Activated T-cell treated with anti-CD3 and anti-CD28 coated beads, Interleukin-2, amount 50 U/mL, for 4 hours (primary cell): ENCODE measurements at regions not wholly inside any gene's neighbourhood (a gene's known extent, or its start where the extent isn't known, plus 50 kb on each side); places are given as distances from the start of the nearest gene placed in this dataset.

Experiments used
- ATAC-seq, 2 donors: fragments of 200-7000 bp; cut with Tn5 transposase; one replicate each; pipeline ENCODE4 v1.10.0; 2021
- DNase-seq: peaks from one replicate; pipeline ENCODE4 v3.0.0-alpha.2; 2020
- H3K27me3 Mint-ChIP-seq: one replicate; pipeline ENCODE4 v1.8.0; 2021; ENCODE audit warnings: low read depth, mixed read lengths
- H3K36me3 Mint-ChIP-seq: one replicate; pipeline ENCODE4 v1.8.0; 2022; ENCODE audit warnings: mixed read lengths; ENCODE audit not compliant: insufficient read depth
- H3K4me1 Mint-ChIP-seq: one replicate; pipeline ENCODE4 v1.8.0; 2021; ENCODE audit warnings: low read depth, mixed read lengths
- H3K4me3 Mint-ChIP-seq: one replicate; pipeline ENCODE4 v1.8.0; 2021; ENCODE audit warnings: mild to moderate bottlenecking, moderate library complexity, mixed read lengths
- H3K9me3 Mint-ChIP-seq: one replicate; pipeline ENCODE4 v1.8.0; 2021; ENCODE audit warnings: mixed read lengths

DNA sequence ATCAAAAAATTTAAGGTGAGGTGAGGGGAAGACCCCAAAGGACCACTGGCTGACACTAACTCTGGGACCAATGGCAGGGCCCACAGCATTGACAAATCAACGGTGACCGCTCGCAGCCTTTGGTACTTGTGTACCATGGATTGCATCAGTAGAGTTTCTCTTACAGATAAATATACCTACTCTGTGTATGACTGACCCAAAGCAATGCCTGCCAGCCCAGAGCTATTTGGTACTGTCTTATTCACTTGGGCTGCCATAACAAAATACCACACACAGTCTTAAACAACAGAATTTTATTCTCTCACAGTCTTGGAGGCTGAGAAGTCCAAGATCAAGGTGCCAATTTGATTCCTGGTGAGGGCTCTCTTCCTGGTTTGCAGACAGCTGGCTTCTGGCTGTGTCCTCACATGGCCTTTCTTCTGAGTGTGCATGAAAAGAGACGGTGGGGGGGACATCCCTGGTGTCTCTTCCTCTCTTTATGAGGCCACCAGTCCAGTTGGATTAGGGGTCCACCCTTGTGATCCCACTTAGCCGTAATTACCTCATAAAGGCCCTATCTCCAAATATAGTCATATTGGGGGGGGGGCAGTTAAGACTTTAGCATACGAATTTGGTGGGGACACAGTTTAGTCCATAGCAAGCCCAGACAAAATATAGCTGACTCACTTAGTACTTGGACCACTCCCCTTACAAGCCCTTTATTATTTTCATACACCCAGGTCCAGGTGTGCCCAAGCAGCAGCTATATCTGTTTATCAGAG, 336.3 kb downstream of the CD83 start:
- H3K9me3 Mint-ChIP-seq, result no peaks in the 10 kb centered on the region
- no peaks in the 10 kb centered on the region for H3K27me3 Mint-ChIP-seq
- H3K4me1 Mint-ChIP-seq, result peaks cover 58% of the 10 kb centered on the region
- H3K4me3 Mint-ChIP-seq, result peak overlapping the region; percentile 60
- H3K36me3 Mint-ChIP-seq, result no peaks in the 10 kb centered on the region
- no peak for ATAC-seq
- no peak for DNase-seq

DNA sequence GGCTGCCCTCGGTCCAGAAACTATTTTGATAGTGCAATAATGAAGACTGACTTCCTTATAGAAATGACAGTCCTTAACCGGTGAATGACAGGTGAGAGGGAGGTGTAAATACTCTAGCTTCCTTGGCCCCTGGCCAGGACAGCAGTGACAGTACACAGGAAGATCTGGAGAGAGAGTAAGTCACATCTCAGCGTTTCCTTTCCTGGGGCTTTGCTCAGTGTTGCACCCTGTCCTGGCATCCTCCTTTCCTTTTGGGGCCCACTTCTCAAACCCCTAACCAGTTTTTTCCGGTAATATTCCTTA, 336.9 kb downstream of the CD83 start:
- H3K4me3 Mint-ChIP-seq, result no peak overlapping the region
- H3K36me3 Mint-ChIP-seq, result no peaks in the 10 kb centered on the region
- peak; percentile 21 for DNase-seq
- ATAC-seq, result no peak
- H3K27me3 Mint-ChIP-seq, result no peaks in the 10 kb centered on the region
- H3K9me3 Mint-ChIP-seq, result no peaks in the 10 kb centered on the region
- H3K4me1 Mint-ChIP-seq, result peaks cover 55% of the 10 kb centered on the region

DNA sequence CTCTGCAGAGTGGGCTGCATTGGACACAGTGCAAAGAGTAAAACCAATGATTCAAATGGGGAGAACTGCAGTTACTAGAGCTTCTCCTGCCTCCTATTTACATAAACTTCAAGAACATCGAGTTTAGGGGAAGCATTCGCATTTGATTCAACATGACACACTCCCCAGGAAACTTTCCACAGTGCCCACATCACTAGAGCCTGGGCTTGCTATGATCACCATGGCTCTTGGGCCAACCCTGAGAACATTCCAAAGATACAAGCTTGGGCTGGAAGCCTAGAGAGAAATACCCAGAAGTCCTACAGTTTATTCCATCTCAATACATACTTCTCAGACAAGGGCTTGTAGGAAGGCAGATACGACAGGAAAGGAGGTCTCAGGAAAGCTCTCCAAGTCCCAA, 337.9 kb downstream of the CD83 start:
- Mint-ChIP-seq H3K27me3 (no peaks in the 10 kb centered on the region), H3K36me3 (no peaks in the 10 kb centered on the region), H3K9me3 (no peaks in the 10 kb centered on the region), H3K4me1 (peaks cover 45% of the 10 kb centered on the region), H3K4me3 (no peak overlapping the region)
- DNase-seq, result no peak
- ATAC-seq, result no peak

DNA sequence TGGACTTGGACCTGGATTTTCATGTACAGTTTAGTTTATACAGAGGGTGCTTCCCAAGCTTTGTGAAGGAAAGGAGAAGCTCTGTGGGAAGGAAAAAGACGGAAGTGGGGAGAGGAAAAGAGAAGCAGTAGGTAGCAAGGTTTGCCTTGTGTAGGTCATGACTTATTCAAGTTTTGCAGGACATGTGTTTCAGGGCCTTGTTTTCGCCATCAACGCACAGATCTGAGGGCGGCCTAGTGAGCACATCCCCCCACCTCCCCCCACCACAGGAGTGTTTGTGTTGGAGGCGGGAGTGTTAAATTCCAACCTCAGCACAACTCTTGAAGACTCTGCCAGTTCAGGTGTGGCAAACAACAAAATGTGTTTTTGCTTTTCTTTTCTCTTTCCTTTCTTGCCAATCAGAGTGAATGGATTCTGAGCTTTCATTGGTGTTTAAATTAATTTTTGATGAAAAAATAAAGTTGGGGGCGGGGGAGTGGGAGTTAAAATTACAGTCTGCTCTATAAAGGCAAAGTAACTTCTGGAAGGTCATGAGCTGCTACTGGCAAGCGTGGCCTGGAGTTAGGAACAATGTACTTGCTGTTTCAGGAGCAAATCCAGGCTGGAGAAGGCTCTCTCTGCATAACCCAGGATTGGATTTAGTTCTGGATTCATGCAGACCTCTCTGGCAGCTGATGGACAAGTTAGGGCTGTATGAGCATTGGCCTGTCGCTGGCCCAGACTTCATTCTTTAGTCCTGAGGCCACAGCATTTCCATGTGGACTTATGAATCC, 338.5 kb downstream of the CD83 start:
- no peaks in the 10 kb centered on the region for H3K27me3 Mint-ChIP-seq

GRCh38 chr6:14456941-14457340, 339.4 kb downstream of the CD83 start:
- Mint-ChIP-seq H3K36me3 (no peaks in the 10 kb centered on the region), H3K27me3 (no peaks in the 10 kb centered on the region), H3K4me1 (peaks cover 37% of the 10 kb centered on the region), H3K4me3 (no peak overlapping the region), H3K9me3 (no peaks in the 10 kb centered on the region)
- DNase-seq (no peak), ATAC-seq (no peak)

More for the DNA sequence above, 338.5 kb downstream of the CD83 start:
- no peak for DNase-seq
- Mint-ChIP-seq H3K36me3 (no peaks in the 10 kb centered on the region), H3K4me1 (peaks cover 39% of the 10 kb centered on the region), H3K9me3 (no peaks in the 10 kb centered on the region), H3K4me3 (no peak overlapping the region)
- ATAC-seq, result no peak

- Mint-ChIP-seq H3K36me3 (no peaks in the 10 kb centered on the region), H3K9me3 (peaks cover 3% of the 10 kb centered on the region), H3K4me1 (peaks cover 20% of the 10 kb centered on the region), H3K4me3 (no peak overlapping the region), H3K27me3 (no peaks in the 10 kb centered on the region)
- DNase-seq (no peak), ATAC-seq (no peak)
Measured at GRCh38 chr6:14458669-14459266, 341.2 kb downstream of the CD83 start.

GRCh38 chr6:14459315-14459714, 341.7 kb downstream of the CD83 start:
- Mint-ChIP-seq H3K36me3 (no peaks in the 10 kb centered on the region), H3K9me3 (peaks cover 3% of the 10 kb centered on the region), H3K4me1 (peaks cover 17% of the 10 kb centered on the region), H3K4me3 (no peak overlapping the region), H3K27me3 (no peaks in the 10 kb centered on the region)
- DNase-seq (no peak), ATAC-seq (no peak)

DNA sequence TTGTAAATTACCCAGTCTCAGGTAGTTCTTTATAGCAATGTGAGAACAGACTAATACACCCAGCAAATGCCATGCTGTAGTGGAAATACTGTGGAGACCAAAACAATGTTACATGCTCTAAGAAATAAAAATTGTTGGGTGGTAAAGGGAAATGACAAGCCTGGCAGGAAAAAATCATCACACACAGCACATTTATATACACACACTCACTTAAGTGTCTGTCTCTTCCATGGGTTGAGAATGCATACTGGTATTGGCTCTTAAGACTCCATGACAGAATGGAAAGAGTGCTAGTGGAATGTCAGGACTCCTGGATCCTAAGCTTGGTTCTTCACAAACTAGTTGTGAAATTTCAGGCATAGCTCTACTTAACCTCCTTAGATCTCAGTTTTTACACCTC, 343.0 kb downstream of the CD83 start:
- Mint-ChIP-seq H3K27me3 (no peaks in the 10 kb centered on the region), H3K4me3 (no peak overlapping the region), H3K4me1 (peaks cover 9% of the 10 kb centered on the region), H3K36me3 (no peaks in the 10 kb centered on the region), H3K9me3 (peaks cover 9% of the 10 kb centered on the region)
- ATAC-seq, result no peak
- DNase-seq, result no peak

- DNase-seq, result no peak
Measured at GRCh38 chr6:14462135-14462534, 344.6 kb downstream of the CD83 start.

GRCh38 chr6:14462566-14462965, 345.0 kb downstream of the CD83 start:
- H3K27me3 Mint-ChIP-seq, result no peaks in the 10 kb centered on the region
- no peaks in the 10 kb centered on the region for H3K36me3 Mint-ChIP-seq
- peaks cover 7% of the 10 kb centered on the region for H3K4me1 Mint-ChIP-seq
- no peak for ATAC-seq
- no peak overlapping the region for H3K4me3 Mint-ChIP-seq
- DNase-seq, result no peak
- H3K9me3 Mint-ChIP-seq, result peaks cover 10% of the 10 kb centered on the region

More at GRCh38 chr6:14462135-14462534, 344.6 kb downstream of the CD83 start:
- H3K4me3 Mint-ChIP-seq, result no peak overlapping the region
- no peak for ATAC-seq
- no peaks in the 10 kb centered on the region for H3K36me3 Mint-ChIP-seq
- H3K27me3 Mint-ChIP-seq, result no peaks in the 10 kb centered on the region
- H3K9me3 Mint-ChIP-seq, result peaks cover 9% of the 10 kb centered on the region
- peaks cover 7% of the 10 kb centered on the region for H3K4me1 Mint-ChIP-seq

DNA sequence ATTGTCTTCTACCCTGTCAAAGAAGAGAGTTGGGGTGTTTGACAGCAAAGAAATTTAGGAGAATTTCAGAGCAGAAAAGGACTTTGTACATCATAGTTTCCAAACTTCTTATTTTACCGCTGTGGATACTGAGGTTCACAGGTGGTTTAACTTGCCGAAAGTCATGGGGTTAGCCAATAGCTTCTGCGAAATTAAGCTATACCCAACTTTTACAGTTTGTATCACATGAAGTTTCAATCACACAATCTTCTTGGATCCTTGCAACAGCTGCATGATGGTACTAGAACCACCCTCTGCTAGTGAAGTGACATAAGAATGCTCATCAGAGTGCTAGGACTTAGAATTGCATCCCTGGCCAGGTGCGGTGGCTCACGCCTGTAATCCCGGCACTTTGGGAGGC, 345.5 kb downstream of the CD83 start:
- H3K9me3 Mint-ChIP-seq, result peaks cover 13% of the 10 kb centered on the region
- no peaks in the 10 kb centered on the region for H3K27me3 Mint-ChIP-seq
- peaks cover 7% of the 10 kb centered on the region for H3K4me1 Mint-ChIP-seq
- no peak for ATAC-seq
- DNase-seq, result no peak
- H3K36me3 Mint-ChIP-seq, result no peaks in the 10 kb centered on the region
- H3K4me3 Mint-ChIP-seq, result no peak overlapping the region

GRCh38 chr6:14464055-14464454, 346.5 kb downstream of the CD83 start:
- ATAC-seq (no peak), DNase-seq (no peak)
- Mint-ChIP-seq H3K36me3 (peaks cover 2% of the 10 kb centered on the region), H3K4me1 (peaks cover 7% of the 10 kb centered on the region), H3K4me3 (no peak overlapping the region), H3K27me3 (no peaks in the 10 kb centered on the region), H3K9me3 (peaks cover 17% of the 10 kb centered on the region)

DNA sequence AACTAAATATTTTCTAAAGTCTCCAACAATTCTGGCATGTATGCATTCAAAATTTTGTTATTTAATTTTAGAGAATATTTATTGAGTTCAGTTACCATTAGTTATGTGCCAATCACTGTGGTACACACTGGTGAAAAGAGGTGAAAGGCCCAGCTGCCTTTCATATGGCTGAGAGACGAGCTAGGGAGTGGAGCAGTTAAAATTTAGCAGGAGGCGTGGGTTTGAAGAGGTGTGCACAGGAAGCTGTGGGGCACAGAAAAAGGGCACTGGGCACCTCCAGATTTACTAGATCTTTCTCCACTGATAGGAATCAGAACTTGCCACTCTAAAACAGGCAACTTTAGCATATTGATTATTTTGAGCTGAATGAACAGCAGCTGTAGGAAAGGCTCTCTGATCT, 347.1 kb downstream of the CD83 start:
- ATAC-seq (no peak), DNase-seq (no peak)
- Mint-ChIP-seq H3K27me3 (no peaks in the 10 kb centered on the region), H3K36me3 (peaks cover 2% of the 10 kb centered on the region), H3K9me3 (peaks cover 23% of the 10 kb centered on the region), H3K4me3 (no peak overlapping the region), H3K4me1 (peaks cover 7% of the 10 kb centered on the region)

DNA sequence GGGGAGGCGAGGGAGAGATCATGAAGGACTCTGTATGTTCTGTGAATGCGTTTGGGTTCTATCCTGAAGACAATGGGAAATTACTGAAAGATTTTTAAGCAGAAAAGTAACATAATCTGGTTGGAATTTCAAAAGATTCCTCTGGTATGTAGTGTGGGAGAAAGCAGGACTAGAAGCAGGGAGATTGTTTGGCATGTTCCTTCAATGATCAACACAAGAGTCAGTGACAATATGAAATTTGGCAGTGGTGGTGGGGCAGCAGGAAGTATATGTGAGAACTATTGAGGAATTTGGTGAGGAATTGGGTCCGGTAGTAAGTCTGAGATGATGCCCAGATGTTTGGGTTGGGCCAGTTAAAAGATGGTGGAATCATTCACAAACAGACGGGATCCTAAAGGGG, 348.7 kb downstream of the CD83 start:
- H3K4me1 Mint-ChIP-seq, result peaks cover 7% of the 10 kb centered on the region
- no peaks in the 10 kb centered on the region for H3K27me3 Mint-ChIP-seq
- peaks cover 23% of the 10 kb centered on the region for H3K9me3 Mint-ChIP-seq
- ATAC-seq (no peak), DNase-seq (no peak)
- peaks cover 2% of the 10 kb centered on the region for H3K36me3 Mint-ChIP-seq
- no peak overlapping the region for H3K4me3 Mint-ChIP-seq

DNA sequence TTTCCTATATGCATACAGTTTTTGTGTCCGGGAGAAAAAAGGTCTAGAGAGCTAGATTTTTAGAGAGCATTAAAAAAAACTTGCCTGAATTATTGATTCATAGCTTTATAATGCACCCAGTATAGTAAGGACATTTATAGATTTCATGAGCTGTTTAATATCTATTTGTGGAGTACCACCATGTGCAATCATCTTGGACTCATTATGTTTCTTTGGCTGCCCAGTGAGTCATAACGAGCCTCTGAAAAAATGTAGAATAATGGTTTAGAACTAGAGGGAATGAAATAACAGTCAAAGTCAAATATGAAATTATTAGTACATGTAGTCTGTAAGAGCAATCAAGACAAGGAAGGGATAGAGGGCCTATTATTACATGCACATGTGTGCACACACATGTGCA, 350.0 kb downstream of the CD83 start:
- peaks cover 21% of the 10 kb centered on the region for H3K9me3 Mint-ChIP-seq
- ATAC-seq, result no peak
- H3K4me1 Mint-ChIP-seq, result peaks cover 7% of the 10 kb centered on the region
- no peak for DNase-seq
- H3K4me3 Mint-ChIP-seq, result no peak overlapping the region
- H3K27me3 Mint-ChIP-seq, result no peaks in the 10 kb centered on the region
- peaks cover 2% of the 10 kb centered on the region for H3K36me3 Mint-ChIP-seq
